Esophagus squamous epithelium (tissue), 5 donors: ENCODE measurements at regions not wholly inside any gene's neighbourhood (a gene's known extent, or its start where the extent isn't known, plus 50 kb on each side); places are given as distances from the start of the nearest gene placed in this dataset.

Source experiments
- DNase-seq: peaks from one replicate; lab custom pipeline; 2025; lab: John Stamatoyannopoulos, UW
- H3K27ac ChIP-seq, 4 donors: fragments of 200-600 bp; sonication (generic); one replicate each; pipeline ENCODE4 v1.5.1; 2016 to 2019; ENCODE audit warnings: mild to moderate bottlenecking in 1 of 4
- H3K27me3 ChIP-seq, 4 donors: fragments of 200-600 bp; sonication (generic); 1 replicate in 3 of 4; 2 replicates in 1 of 4; pipeline versions ENCODE4 v1.5.1 to v1.6.0; 2017 to 2021; ENCODE audit warnings: antibody characterized with exemption in 1 of 4
- H3K36me3 ChIP-seq, 3 donors: fragments of 200-600 bp; sonication (generic); one replicate each; pipeline ENCODE4 v1.5.1; 2016 to 2019
- H3K4me1 ChIP-seq, 3 donors: fragments of 200-600 bp; sonication (generic); one replicate each; pipeline ENCODE4 v1.5.1; 2017 to 2019
- H3K4me3 ChIP-seq, 4 donors: fragments of 200-600 bp; sonication (generic); 1 replicate in 3 of 4; 2 replicates in 1 of 4; pipeline ENCODE4 v1.5.1; 2016 to 2019; ENCODE audit warnings: mild to moderate bottlenecking in 2 of 4, moderate library complexity in 1 of 4
- H3K9me3 ChIP-seq, 3 donors: fragments of 200-600 bp; sonication (generic); one replicate each; pipeline ENCODE4 v1.5.1; 2016 to 2019
- CTCF ChIP-seq, 6 experiments: fragments of 450-650 bp in 4 of 6; fragments of 200-600 bp in 2 of 6; sonication (generic) in 2 of 6; IDR thresholded peaks; one replicate each; pipeline ENCODE4 v1.5.1; 2016 to 2019; ENCODE audit warnings: antibody characterized with exemption in 6 of 6, mild to moderate bottlenecking in 4 of 6, moderate library complexity in 4 of 6
- POLR2A ChIP-seq, 4 donors: fragments of 450-650 bp; IDR thresholded peaks; one replicate each; pipeline ENCODE4 v1.6.1; 2017; ENCODE audit warnings: antibody characterized with exemption in 4 of 4, mild to moderate bottlenecking in 4 of 4, moderate library complexity in 3 of 4
- WGBS, 2 donors: methylation state at CpG; one replicate each; pipeline ENCODE4 v1.1.5; 2018; 5-methylcytosine and 5-hydroxymethylcytosine counted together
- intact Hi-C: fragments of 100-400 bp; cut with DNase I; formaldehyde crosslinking; loops from one replicate; pipeline ENCODE4 v1.15.0; 2022
- donor health status: DM: yes; HTN: yes; CAD: no.

- Histone ChIP-seq H3K27ac (no peak overlapping the region), H3K9me3 (no peaks in the 10 kb centered on the region), H3K27me3 (no peaks in the 10 kb centered on the region), H3K4me3 (no peak overlapping the region), H3K36me3 (no peaks in the 10 kb centered on the region), H3K4me1 (no peaks in the 10 kb centered on the region)
- intact Hi-C loops, result no loop called here
- TF ChIP-seq CTCF (IDR thresholded peaks at IDR 0.05) (no peak), POLR2A (IDR thresholded peaks at IDR 0.05) (no peak)
- no peak for DNase-seq
- 47 to 49% methylated on average over 2 of the region's 2 CpGs for WGBS, 2 donors
Measured at GRCh38 chr2:103324671-103325070, 562.8 kb downstream of the TMEM182 start.

GRCh38 chr2:103327386-103327785 lies 565.6 kb downstream of the TMEM182 start:
- Histone ChIP-seq H3K27me3 (no peaks in the 10 kb centered on the region), H3K27ac (no peak overlapping the region), H3K9me3 (no peaks in the 10 kb centered on the region), H3K4me3 (no peak overlapping the region), H3K36me3 (no peaks in the 10 kb centered on the region), H3K4me1 (no peaks in the 10 kb centered on the region)
- 55 to 68% methylated on average over 2 of the region's 2 CpGs for WGBS, 2 donors
- no peak for TF ChIP-seq CTCF (IDR thresholded peaks at IDR 0.05)
- TF ChIP-seq POLR2A (IDR thresholded peaks at IDR 0.05), result no peak
- intact Hi-C loops, result no loop called here
- DNase-seq, result no peak

GRCh38 chr2:103327966-103328365 lies 566.1 kb downstream of the TMEM182 start:
- no peak for TF ChIP-seq CTCF (IDR thresholded peaks at IDR 0.05)
- TF ChIP-seq POLR2A (IDR thresholded peaks at IDR 0.05), result no peak
- Histone ChIP-seq H3K4me1 (no peaks in the 10 kb centered on the region), H3K36me3 (no peaks in the 10 kb centered on the region), H3K27me3 (no peaks in the 10 kb centered on the region), H3K4me3 (no peak overlapping the region), H3K27ac (no peak overlapping the region), H3K9me3 (no peaks in the 10 kb centered on the region)
- no peak for DNase-seq
- intact Hi-C loops, result no loop called here
- WGBS, 2 donors, result 61 to 69% methylated on average over 2 of the region's 2 CpGs

GRCh38 chr2:103335403-103335802 lies 573.6 kb downstream of the TMEM182 start:
- TF ChIP-seq CTCF (IDR thresholded peaks at IDR 0.05), result no peak
- TF ChIP-seq POLR2A (IDR thresholded peaks at IDR 0.05), result no peak
- Histone ChIP-seq H3K27ac (no peak overlapping the region), H3K27me3 (no peaks in the 10 kb centered on the region), H3K36me3 (no peaks in the 10 kb centered on the region), H3K4me3 (no peak overlapping the region), H3K4me1 (no peaks in the 10 kb centered on the region), H3K9me3 (no peaks in the 10 kb centered on the region)
- WGBS, 2 donors, result 68 to 74% methylated on average over 2 of the region's 2 CpGs
- DNase-seq, result no peak
- intact Hi-C loops, result no loop called here

GRCh38 chr2:103338819-103339218 lies 577.0 kb downstream of the TMEM182 start:
- no peaks in the 10 kb centered on the region for H3K36me3 ChIP-seq
- no peaks in the 10 kb centered on the region for H3K27me3 ChIP-seq
- DNase-seq, result no peak
- H3K27ac ChIP-seq, result no peak overlapping the region
- intact Hi-C loops, result no loop called here
- no peak for TF ChIP-seq CTCF (IDR thresholded peaks at IDR 0.05)
- no peak for TF ChIP-seq POLR2A (IDR thresholded peaks at IDR 0.05)
- H3K4me1 ChIP-seq, result no peaks in the 10 kb centered on the region
- no peaks in the 10 kb centered on the region for H3K9me3 ChIP-seq
- H3K4me3 ChIP-seq, result no peak overlapping the region
- 73 to 91% methylated on average over 1 of the region's 1 CpG for WGBS, 2 donors
